PC-3 (cell line): ENCODE measurements at regions not wholly inside any gene's neighbourhood (a gene's known extent, or its start where the extent isn't known, plus 50 kb on each side); places are given as distances from the start of the nearest gene placed in this dataset.
"Not testable (repeated sequence)": the region's sequence is repeated elsewhere in the genome, so short reads cannot be mapped to it uniquely, and the experiment has no call there.

Experiments used
- EZH2phosphoT487 ChIP-seq: fragments of 300-600 bp; sonication (generic); IDR thresholded peaks from 2 replicates; pipeline ENCODE4 v1.6.1; 2018; ENCODE audit warnings: mild to moderate bottlenecking, antibody characterized with exemption, low read length, borderline replicate concordance
- TF ChIP-seq, protein P1 (sequence below): fragments of 300-600 bp; sonication (generic); conservative IDR thresholded peaks from 2 replicates; pipeline ENCODE4 v1.5.1; 2017; ENCODE audit warnings: antibody characterized with exemption, low read depth, mild to moderate bottlenecking, low read length

DNA sequence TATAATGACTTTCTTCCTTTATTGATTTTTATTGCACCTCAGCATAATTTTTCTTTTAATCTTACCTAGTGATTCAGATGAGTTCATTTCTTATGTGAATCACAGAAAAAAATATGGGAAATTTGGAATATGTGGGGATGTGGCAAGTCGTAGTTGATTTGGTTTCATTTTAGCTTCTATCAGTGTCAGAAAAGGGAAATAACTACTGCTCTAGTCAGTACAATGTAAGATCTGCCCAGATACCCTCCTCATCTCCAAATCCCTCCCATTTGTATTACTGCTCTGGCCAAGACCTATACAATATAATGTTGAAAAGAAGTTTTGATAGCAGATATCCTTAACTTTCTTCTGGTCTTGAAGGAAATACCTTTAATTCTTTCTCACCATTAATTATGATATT, 61.9 kb upstream of the TRIM77 start:
- TF ChIP-seq, protein P1, sequence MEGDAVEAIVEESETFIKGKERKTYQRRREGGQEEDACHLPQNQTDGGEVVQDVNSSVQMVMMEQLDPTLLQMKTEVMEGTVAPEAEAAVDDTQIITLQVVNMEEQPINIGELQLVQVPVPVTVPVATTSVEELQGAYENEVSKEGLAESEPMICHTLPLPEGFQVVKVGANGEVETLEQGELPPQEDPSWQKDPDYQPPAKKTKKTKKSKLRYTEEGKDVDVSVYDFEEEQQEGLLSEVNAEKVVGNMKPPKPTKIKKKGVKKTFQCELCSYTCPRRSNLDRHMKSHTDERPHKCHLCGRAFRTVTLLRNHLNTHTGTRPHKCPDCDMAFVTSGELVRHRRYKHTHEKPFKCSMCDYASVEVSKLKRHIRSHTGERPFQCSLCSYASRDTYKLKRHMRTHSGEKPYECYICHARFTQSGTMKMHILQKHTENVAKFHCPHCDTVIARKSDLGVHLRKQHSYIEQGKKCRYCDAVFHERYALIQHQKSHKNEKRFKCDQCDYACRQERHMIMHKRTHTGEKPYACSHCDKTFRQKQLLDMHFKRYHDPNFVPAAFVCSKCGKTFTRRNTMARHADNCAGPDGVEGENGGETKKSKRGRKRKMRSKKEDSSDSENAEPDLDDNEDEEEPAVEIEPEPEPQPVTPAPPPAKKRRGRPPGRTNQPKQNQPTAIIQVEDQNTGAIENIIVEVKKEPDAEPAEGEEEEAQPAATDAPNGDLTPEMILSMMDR = not testable (repeated sequence)
- not testable (repeated sequence) for TF ChIP-seq EZH2phosphoT487
